KMS-11 (cell line): ENCODE measurements at regions not wholly inside any gene's neighbourhood (a gene's known extent, or its start where the extent isn't known, plus 50 kb on each side); places are given as distances from the start of the nearest gene placed in this dataset.

Source experiments
- H2AFZ ChIP-seq: fragments of 200-600 bp; sonication (generic); 2 replicates; pipeline ENCODE4 v1.6.1; 2016; ENCODE audit warnings: antibody characterized with exemption, mixed run types, low read depth
- H3K27ac ChIP-seq: fragments of 200-600 bp; sonication (generic); 2 replicates; pipeline ENCODE4 v1.6.1; 2016; ENCODE audit warnings: mild to moderate bottlenecking, mixed run types
- H3K27me3 ChIP-seq: fragments of 200-600 bp; sonication (generic); 2 replicates; pipeline ENCODE4 v1.6.1; 2017; ENCODE audit warnings: mild to moderate bottlenecking, low read depth, mixed run types, moderate library complexity; ENCODE audit not compliant: insufficient read depth
- H3K36me3 ChIP-seq: fragments of 200-600 bp; sonication (generic); 2 replicates; pipeline ENCODE4 v1.6.1; 2017; ENCODE audit warnings: mild to moderate bottlenecking, mixed run types; ENCODE audit not compliant: insufficient read depth
- H3K4me1 ChIP-seq: fragments of 200-600 bp; sonication (generic); 2 replicates; pipeline ENCODE4 v1.6.1; 2016; ENCODE audit warnings: mild to moderate bottlenecking, low read depth, mixed run types; ENCODE audit not compliant: poor library complexity, severe bottlenecking
- H3K4me2 ChIP-seq: fragments of 200-600 bp; sonication (generic); 2 replicates; pipeline ENCODE4 v1.7.0; 2016; ENCODE audit warnings: mild to moderate bottlenecking, mixed run types
- H3K4me3 ChIP-seq: fragments of 200-600 bp; sonication (generic); IDR thresholded peaks from 2 replicates; pipeline ENCODE4 v1.6.1; 2017; ENCODE audit warnings: low read depth, low read length, mixed read lengths; ENCODE audit not compliant: insufficient read depth
- H3K79me2 ChIP-seq: fragments of 200-600 bp; sonication (generic); 2 replicates; pipeline ENCODE4 v1.6.1; 2016; ENCODE audit warnings: low read depth, mixed run types; ENCODE audit not compliant: insufficient read depth
- H3K9ac ChIP-seq: fragments of 200-600 bp; sonication (generic); 2 replicates; pipeline ENCODE4 v1.6.1; 2016; ENCODE audit warnings: mild to moderate bottlenecking, mixed run types
- H4K20me1 ChIP-seq: fragments of 200-600 bp; sonication (generic); 2 replicates; pipeline ENCODE4 v1.6.1; 2016; ENCODE audit warnings: mild to moderate bottlenecking, mixed run types; ENCODE audit not compliant: insufficient read depth
- CTCF ChIP-seq: fragments of 200-600 bp; sonication (generic); conservative IDR thresholded peaks from 2 replicates; pipeline ENCODE4 v1.6.1; 2017; ENCODE audit warnings: low read depth, mild to moderate bottlenecking, antibody characterized with exemption, low read length, moderate library complexity, mixed read lengths

GRCh38 chr5:57414191-57414590 lies 68.4 kb downstream of the ACTBL2 start:
- Histone ChIP-seq H3K4me2 (no peak overlapping the region), H3K27me3 (no peaks in the 10 kb centered on the region), H3K79me2 (no peaks in the 10 kb centered on the region), H3K27ac (no peak overlapping the region), H3K4me1 (no peaks in the 10 kb centered on the region), H3K36me3 (no peaks in the 10 kb centered on the region), H4K20me1 (no peaks in the 10 kb centered on the region), H2AFZ (no peak overlapping the region), H3K9ac (no peak overlapping the region), H3K4me3 (no peak overlapping the region)
- no peak for TF ChIP-seq CTCF

- no peak for TF ChIP-seq CTCF
- H3K4me2 ChIP-seq: no peak overlapping the region
Measured at GRCh38 chr5:57413145-57413544, 69.5 kb downstream of the ACTBL2 start.

GRCh38 chr5:57412680-57413079 lies 69.9 kb downstream of the ACTBL2 start:
- Histone ChIP-seq H3K36me3 (no peaks in the 10 kb centered on the region), H3K4me1 (no peaks in the 10 kb centered on the region), H3K79me2 (no peaks in the 10 kb centered on the region), H3K9ac (no peak overlapping the region), H3K27ac (no peak overlapping the region), H3K4me3 (no peak overlapping the region), H3K4me2 (no peak overlapping the region), H4K20me1 (no peaks in the 10 kb centered on the region), H3K27me3 (no peaks in the 10 kb centered on the region), H2AFZ (no peak overlapping the region)
- no peak for TF ChIP-seq CTCF

More at GRCh38 chr5:57413145-57413544, 69.5 kb downstream of the ACTBL2 start:
- Histone ChIP-seq H3K27ac (no peak overlapping the region), H3K9ac (no peak overlapping the region), H3K4me3 (no peak overlapping the region), H4K20me1 (no peaks in the 10 kb centered on the region), H3K4me1 (no peaks in the 10 kb centered on the region), H3K36me3 (no peaks in the 10 kb centered on the region), H3K27me3 (no peaks in the 10 kb centered on the region), H2AFZ (no peak overlapping the region), H3K79me2 (no peaks in the 10 kb centered on the region)

GRCh38 chr5:57411982-57412381 lies 70.6 kb downstream of the ACTBL2 start:
- Histone ChIP-seq H3K4me1 (no peaks in the 10 kb centered on the region), H2AFZ (no peak overlapping the region), H3K4me3 (no peak overlapping the region), H3K9ac (no peak overlapping the region), H3K27ac (no peak overlapping the region), H3K27me3 (no peaks in the 10 kb centered on the region), H3K4me2 (no peak overlapping the region), H3K79me2 (no peaks in the 10 kb centered on the region), H3K36me3 (no peaks in the 10 kb centered on the region), H4K20me1 (no peaks in the 10 kb centered on the region)
- no peak for TF ChIP-seq CTCF
